ENCODE measurements at regions not wholly inside any gene's neighbourhood (a gene's known extent, or its start where the extent isn't known, plus 50 kb on each side); places are given as distances from the start of the nearest gene placed in this dataset.

DNA sequence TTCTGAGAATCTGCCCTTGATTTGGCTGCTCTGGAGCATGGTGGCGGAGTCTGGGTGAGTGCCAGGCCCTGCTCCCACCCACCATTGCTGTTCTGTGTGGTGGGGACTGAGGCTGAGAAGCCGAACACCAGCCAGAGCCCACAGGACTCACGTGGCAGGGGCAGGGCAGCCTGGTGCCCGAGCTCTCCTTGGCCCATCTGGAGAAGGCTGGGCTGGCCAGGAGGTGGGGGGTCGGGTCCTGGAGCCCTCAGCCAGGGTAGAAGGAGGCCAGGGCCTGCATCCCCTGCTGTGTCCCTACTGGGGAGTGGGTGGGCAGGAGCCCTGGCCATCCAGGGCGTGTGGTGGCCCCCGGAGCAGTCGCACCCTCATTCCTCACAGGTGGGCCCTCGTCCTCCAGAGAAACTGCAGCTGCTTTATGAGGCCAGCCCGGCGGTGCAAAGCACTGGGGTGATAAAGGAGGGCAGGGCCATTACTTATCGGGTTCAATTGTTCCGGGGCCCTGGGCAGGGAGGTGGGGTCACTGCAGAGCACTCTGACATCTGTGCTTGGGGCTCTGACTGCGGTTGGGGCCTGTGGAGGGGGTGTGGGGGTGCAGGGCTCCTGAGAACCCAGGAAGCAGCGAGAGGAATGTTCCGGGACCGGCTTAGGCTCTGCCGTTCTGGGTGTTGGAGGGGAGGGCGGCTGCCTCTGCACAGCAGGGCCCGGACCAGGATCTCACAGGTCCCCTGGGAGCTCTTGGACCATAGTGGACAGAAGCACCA, 217.5 kb upstream of the C14orf180 start:
- H3K4me1 Mint-ChIP-seq = no peaks in the 10 kb centered on the region
- no peak overlapping the region for H3K4me3 Mint-ChIP-seq
- CTCF ChIA-PET = no interaction called here
- Histone ChIP-seq H3K4me1 (ENCODE audit: control insufficient read depth in 2 of 2, insufficient read depth in 2 of 2, low read length in 2 of 2) (no peaks in the 10 kb centered on the region), H3K4me2 (replicated peaks; ENCODE audit: low read depth, low read length, poor library complexity, severe bottlenecking) (no peak overlapping the region), H3K4me3 (ENCODE audit: control extremely low read depth in 1 of 5, extremely low read depth in 1 of 5, insufficient read depth in 1 of 5, low read depth in 2 of 5, low read length in 4 of 5) (no peak overlapping the region), H3K9ac (ENCODE audit: low read length) (no peak overlapping the region), H3K27me3 (replicated peaks in 1 of 4; ENCODE audit: control extremely low read depth in 1 of 4, control insufficient read depth in 3 of 4, insufficient read depth in 4 of 4, low read length in 3 of 4) (no peaks in the 10 kb centered on the region), H4K20me1 (ENCODE audit: control insufficient read depth, insufficient read depth, low read length, poor library complexity, severe bottlenecking) (no peaks in the 10 kb centered on the region), H3K9me3 (ENCODE audit: control extremely low read depth in 1 of 3, control insufficient read depth in 2 of 3, insufficient read depth in 1 of 3, low read length in 2 of 3) (peaks cover 0 to 13% (median 0%) of the 10 kb centered on the region in 3 donors), H3K27ac (ENCODE audit: low read length in 2 of 2) (no peak overlapping the region), H3K36me3 (replicated peaks in 1 of 2; ENCODE audit: control extremely low read depth in 1 of 2, control insufficient read depth in 1 of 2, extremely low read depth in 1 of 2, insufficient read depth in 2 of 2, low read length in 1 of 2) (no peaks in the 10 kb centered on the region), H2AFZ (ENCODE audit: insufficient read depth, low read depth, low read length, poor library complexity, severe bottlenecking) (no peak overlapping the region), H3K79me2 (ENCODE audit: control insufficient read depth, insufficient read depth, low read length) (no peaks in the 10 kb centered on the region)
- WGBS (ENCODE audit: insufficient coverage) = 84% methylated on average over 20 of the region's 20 CpGs
- no peak for ATAC-seq (ENCODE audit: low read depth)
- intact Hi-C loops (cut with micrococcal nuclease) = no loop called here
- no peak overlapping the region for H3K27ac Mint-ChIP-seq
- no peaks in the 10 kb centered on the region for H3K9me3 Mint-ChIP-seq (ENCODE audit: insufficient read depth)
- TF ChIP-seq EZH2 (IDR thresholded peaks at IDR 0.05; ENCODE audit: borderline replicate concordance, insufficient read depth, low read depth, low read length, poor library complexity, severe bottlenecking) = no peak
- TF ChIP-seq, protein P1, sequence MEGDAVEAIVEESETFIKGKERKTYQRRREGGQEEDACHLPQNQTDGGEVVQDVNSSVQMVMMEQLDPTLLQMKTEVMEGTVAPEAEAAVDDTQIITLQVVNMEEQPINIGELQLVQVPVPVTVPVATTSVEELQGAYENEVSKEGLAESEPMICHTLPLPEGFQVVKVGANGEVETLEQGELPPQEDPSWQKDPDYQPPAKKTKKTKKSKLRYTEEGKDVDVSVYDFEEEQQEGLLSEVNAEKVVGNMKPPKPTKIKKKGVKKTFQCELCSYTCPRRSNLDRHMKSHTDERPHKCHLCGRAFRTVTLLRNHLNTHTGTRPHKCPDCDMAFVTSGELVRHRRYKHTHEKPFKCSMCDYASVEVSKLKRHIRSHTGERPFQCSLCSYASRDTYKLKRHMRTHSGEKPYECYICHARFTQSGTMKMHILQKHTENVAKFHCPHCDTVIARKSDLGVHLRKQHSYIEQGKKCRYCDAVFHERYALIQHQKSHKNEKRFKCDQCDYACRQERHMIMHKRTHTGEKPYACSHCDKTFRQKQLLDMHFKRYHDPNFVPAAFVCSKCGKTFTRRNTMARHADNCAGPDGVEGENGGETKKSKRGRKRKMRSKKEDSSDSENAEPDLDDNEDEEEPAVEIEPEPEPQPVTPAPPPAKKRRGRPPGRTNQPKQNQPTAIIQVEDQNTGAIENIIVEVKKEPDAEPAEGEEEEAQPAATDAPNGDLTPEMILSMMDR (IDR thresholded peaks at IDR 0.05) = no peak
- DNase-seq = no peak
- H3K27me3 Mint-ChIP-seq = peaks cover 3% of the 10 kb centered on the region
- POLR2A ChIA-PET = no interaction called here

DNA sequence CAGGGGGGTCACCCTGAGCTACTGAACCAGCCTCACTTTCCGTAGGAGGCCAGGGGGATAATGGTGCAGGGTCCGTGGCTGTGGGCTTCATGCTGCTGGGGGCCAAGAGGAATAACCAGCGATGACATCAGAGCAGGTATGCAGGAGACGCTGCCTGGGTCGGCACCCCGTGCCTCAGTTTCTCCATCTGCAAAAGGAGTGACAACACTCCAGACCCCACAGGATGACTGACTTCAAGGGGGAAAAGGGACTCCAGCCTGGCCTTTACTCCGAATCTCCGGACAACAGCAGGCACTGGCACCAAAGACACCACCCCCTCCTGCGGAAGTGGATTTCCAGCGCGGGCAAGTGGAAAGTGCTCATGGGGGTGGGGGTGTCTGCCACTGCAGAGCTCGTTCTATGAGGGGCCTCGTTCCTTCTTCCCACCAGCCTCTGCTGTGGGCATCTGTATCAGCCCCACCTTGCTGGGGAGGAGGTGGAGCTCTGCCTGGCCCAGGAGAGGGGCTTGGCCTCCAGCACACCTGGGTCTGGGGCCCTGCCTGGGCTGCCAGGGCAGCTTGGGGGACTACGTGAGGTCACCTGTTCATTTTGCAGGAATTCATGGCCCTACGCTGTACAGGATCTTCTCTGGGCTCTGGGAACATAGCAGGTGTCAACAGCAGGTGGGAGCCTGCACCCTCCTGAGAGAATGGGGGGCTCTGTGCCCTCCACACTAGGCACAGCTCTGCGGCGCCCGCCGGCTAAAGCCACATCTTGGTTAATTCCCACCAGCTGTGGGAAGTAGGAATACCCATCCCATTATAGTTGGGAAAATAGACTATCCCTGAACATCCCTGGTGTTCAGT, 216.6 kb upstream of the C14orf180 start:
- no peaks in the 10 kb centered on the region for H3K4me1 ChIP-seq (ENCODE audit: control insufficient read depth in 2 of 2, insufficient read depth in 2 of 2, low read length in 2 of 2)
- DNase-seq = no peak
- no peak for ATAC-seq (ENCODE audit: low read depth)
- no peak overlapping the region for H3K4me2 ChIP-seq (replicated peaks; ENCODE audit: low read depth, low read length, poor library complexity, severe bottlenecking)
- TF ChIP-seq, protein P1 (IDR thresholded peaks at IDR 0.05) = no peak
- no peak for TF ChIP-seq EZH2 (IDR thresholded peaks at IDR 0.05; ENCODE audit: borderline replicate concordance, insufficient read depth, low read depth, low read length, poor library complexity, severe bottlenecking)
- H3K9ac ChIP-seq (ENCODE audit: low read length) = no peak overlapping the region
- Mint-ChIP-seq H3K4me1 (no peaks in the 10 kb centered on the region), H3K4me3 (no peak overlapping the region), H3K27ac (no peak overlapping the region), H3K9me3 (ENCODE audit: insufficient read depth) (no peaks in the 10 kb centered on the region), H3K27me3 (peaks cover 3% of the 10 kb centered on the region)
- peaks cover 0 to 12% (median 0%) of the 10 kb centered on the region in 3 donors for H3K9me3 ChIP-seq (ENCODE audit: control extremely low read depth in 1 of 3, control insufficient read depth in 2 of 3, insufficient read depth in 1 of 3, low read length in 2 of 3)
- H3K27me3 ChIP-seq (replicated peaks in 1 of 4; ENCODE audit: control extremely low read depth in 1 of 4, control insufficient read depth in 3 of 4, insufficient read depth in 4 of 4, low read length in 3 of 4) = no peaks in the 10 kb centered on the region
- H3K4me3 ChIP-seq (ENCODE audit: control extremely low read depth in 1 of 5, extremely low read depth in 1 of 5, insufficient read depth in 1 of 5, low read depth in 2 of 5, low read length in 4 of 5) = no peak overlapping the region
- no peaks in the 10 kb centered on the region for H3K79me2 ChIP-seq (ENCODE audit: control insufficient read depth, insufficient read depth, low read length)
- H3K36me3 ChIP-seq (replicated peaks in 1 of 2; ENCODE audit: control extremely low read depth in 1 of 2, control insufficient read depth in 1 of 2, extremely low read depth in 1 of 2, insufficient read depth in 2 of 2, low read length in 1 of 2) = no peaks in the 10 kb centered on the region
- H2AFZ ChIP-seq (ENCODE audit: insufficient read depth, low read depth, low read length, poor library complexity, severe bottlenecking) = no peak overlapping the region
- intact Hi-C loops (cut with micrococcal nuclease) = no loop called here
- H4K20me1 ChIP-seq (ENCODE audit: control insufficient read depth, insufficient read depth, low read length, poor library complexity, severe bottlenecking) = no peaks in the 10 kb centered on the region
- H3K27ac ChIP-seq (ENCODE audit: low read length in 2 of 2) = no peak overlapping the region
- ChIA-PET POLR2A (no interaction called here), CTCF (no interaction called here)
- WGBS (ENCODE audit: insufficient coverage) = 91% methylated on average over 15 of the region's 19 CpGs
